RPMI7951 (cell line): ENCODE measurements at regions not wholly inside any gene's neighbourhood (a gene's known extent, or its start where the extent isn't known, plus 50 kb on each side); places are given as distances from the start of the nearest gene placed in this dataset.
A peak's percentile ranks its signal among the peaks of the same experiment; 100 is the strongest.
"Not testable (repeated sequence)": the region's sequence is repeated elsewhere in the genome, so short reads cannot be mapped to it uniquely, and the experiment has no call there.

Experiments
- DNase-seq: peaks from one replicate; pipeline ENCODE4 v3.0.0-alpha.2; 2012; ENCODE audit warnings: low read depth

GRCh38 chrX:35622040-35622439 lies 176.1 kb upstream of the MAGEB16 start:
- peak; percentile 0 for DNase-seq

GRCh38 chrX:35622601-35623000 lies 175.5 kb upstream of the MAGEB16 start:
- DNase-seq, result no peak

GRCh38 chrX:35625714-35626113 lies 172.4 kb upstream of the MAGEB16 start:
- no peak for DNase-seq

GRCh38 chrX:35626124-35626523 lies 172.0 kb upstream of the MAGEB16 start:
- no peak for DNase-seq

GRCh38 chrX:35635971-35636370 lies 162.2 kb upstream of the MAGEB16 start:
- not testable (repeated sequence) for DNase-seq

GRCh38 chrX:35664833-35665232 lies 133.3 kb upstream of the MAGEB16 start:
- DNase-seq, result no peak

- DNase-seq, result no peak
Observed at GRCh38 chrX:35665311-35665710, 132.8 kb upstream of the MAGEB16 start.

- DNase-seq, result no peak
Observed at GRCh38 chrX:35670889-35671288, 127.3 kb upstream of the MAGEB16 start.

- no peak for DNase-seq
Observed at GRCh38 chrX:35675151-35675550, 123.0 kb upstream of the MAGEB16 start.

- DNase-seq, result no peak
Observed at GRCh38 chrX:35680940-35681346, 117.2 kb upstream of the MAGEB16 start.

GRCh38 chrX:35682476-35682875 lies 115.7 kb upstream of the MAGEB16 start:
- no peak for DNase-seq

- DNase-seq, result no peak
Observed at GRCh38 chrX:35696760-35697234, 101.3 kb upstream of the MAGEB16 start.

- no peak for DNase-seq
Observed at GRCh38 chrX:35699642-35700041, 98.5 kb upstream of the MAGEB16 start.

GRCh38 chrX:35700121-35700520 lies 98.0 kb upstream of the MAGEB16 start:
- no peak for DNase-seq

GRCh38 chrX:35711281-35711680 lies 86.9 kb upstream of the MAGEB16 start:
- DNase-seq, result no peak

GRCh38 chrX:35722128-35722527 lies 76.0 kb upstream of the MAGEB16 start:
- DNase-seq, result no peak

- DNase-seq, result no peak
Observed at GRCh38 chrX:35726176-35726575, 72.0 kb upstream of the MAGEB16 start.

- DNase-seq, result no peak
Observed at GRCh38 chrX:35728481-35728880, 69.7 kb upstream of the MAGEB16 start.

- DNase-seq, result no peak
Observed at GRCh38 chrX:35733879-35734278, 64.3 kb upstream of the MAGEB16 start.

GRCh38 chrX:35741142-35741541 lies 57.0 kb upstream of the MAGEB16 start:
- no peak for DNase-seq

GRCh38 chrX:35743331-35743730 lies 54.8 kb upstream of the MAGEB16 start:
- no peak for DNase-seq
